GM19438 (cell line): ENCODE measurements at regions not wholly inside any gene's neighbourhood (a gene's known extent, or its start where the extent isn't known, plus 50 kb on each side); places are given as distances from the start of the nearest gene placed in this dataset.

ENCODE experiments used
- ATAC-seq: cut with Tn5 transposase; IDR thresholded peaks from one replicate; pipeline ENCODE4 v1.9.1; 2021; ENCODE audit warnings: low read depth; ENCODE audit not compliant: unreplicated experiment

GRCh38 chr5:167226386-167226785 is 1065.1 kb upstream of the WWC1 start:
- no peak for ATAC-seq

DNA sequence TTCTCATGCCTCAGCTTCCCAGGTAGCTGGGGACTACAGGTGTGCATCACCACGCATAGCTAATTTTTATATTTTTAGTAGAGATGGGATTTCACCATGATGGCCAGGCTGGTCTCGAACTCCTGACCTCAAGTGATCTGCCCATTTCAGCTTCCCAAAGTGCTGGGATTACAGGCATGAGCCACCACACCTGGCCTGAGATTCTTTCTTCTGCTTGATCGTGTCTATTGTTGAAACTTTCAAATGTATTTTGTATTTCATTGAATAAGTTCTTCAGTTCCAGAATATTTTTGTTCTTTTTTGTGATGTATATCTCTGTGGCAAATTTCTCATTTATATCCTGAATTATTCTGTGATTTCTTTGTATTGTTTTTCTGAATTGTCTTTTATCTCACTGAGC is 1063.3 kb upstream of the WWC1 start:
- no peak for ATAC-seq

DNA sequence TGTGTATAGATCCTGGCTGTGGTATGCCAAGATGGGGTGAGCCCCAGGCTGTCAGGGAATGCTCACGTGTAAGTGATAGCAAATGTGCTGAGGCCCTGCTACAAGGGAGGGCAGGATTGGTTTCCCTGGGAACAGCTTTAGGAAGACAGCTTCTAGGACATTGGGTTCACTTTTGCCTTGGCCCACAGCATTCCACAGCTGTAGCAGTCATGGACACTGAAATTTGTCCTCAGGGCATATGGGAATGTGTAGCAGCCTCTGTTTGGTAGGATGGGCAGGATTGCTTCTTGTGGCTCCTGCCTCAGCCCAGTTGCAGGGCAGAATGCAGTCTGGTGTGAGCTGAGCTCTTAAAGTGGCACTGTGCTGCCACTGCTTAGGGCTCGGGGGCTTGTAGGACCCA is 1061.7 kb upstream of the WWC1 start:
- no peak for ATAC-seq

DNA sequence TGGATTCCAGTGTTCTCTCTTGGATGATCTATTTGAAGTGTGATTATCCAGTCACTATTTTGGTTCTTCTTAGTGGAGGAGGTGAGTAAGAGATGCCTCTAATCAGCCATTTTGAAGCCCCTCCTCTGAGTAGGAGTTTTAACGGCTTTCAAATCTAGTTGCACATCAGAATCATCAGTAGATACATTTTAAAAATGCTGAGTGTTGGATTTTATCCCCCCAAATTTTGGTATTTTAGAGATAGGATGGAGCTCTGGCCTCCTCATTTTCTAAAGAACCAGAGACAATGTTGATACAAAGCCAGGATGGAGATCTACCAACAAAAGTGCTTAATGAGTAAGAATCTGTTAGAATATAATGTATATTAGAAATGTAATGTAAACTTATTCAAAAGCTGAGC is 1061.0 kb upstream of the WWC1 start:
- ATAC-seq, result no peak

GRCh38 chr5:167232675-167233311 is 1058.7 kb upstream of the WWC1 start:
- ATAC-seq, result no peak

- no peak for ATAC-seq
Observed at GRCh38 chr5:167233507-167234220, 1057.8 kb upstream of the WWC1 start.

DNA sequence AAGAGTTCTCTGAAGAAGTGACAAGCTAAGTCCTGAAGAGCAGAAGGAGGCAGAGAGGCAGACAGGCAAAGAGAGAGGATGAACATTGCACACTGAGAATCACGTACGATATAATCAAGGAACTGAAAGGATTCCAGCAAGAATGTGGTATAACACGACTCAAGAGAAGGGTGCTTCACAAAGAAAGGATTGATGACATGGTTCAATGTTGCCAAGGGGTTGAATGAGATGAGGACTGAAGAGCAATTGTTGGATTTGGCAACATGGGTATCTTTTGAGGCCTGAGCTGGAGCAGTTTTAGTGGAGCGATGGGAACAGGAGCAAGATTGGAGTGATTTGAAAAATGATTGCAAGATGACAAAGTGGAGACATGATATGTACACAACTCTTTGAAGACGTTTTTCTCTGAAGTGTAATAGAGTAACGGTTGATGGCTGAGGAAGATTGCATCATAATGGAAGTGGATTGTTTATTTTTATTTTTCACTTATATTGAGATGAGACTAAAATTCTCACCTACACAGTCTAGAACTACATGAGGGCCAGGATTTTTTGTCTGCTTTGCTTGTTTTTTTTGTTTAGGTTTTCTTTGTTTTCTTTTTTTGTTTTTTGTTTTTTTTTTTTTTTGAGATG is 1049.9 kb upstream of the WWC1 start:
- ATAC-seq, result no peak

- ATAC-seq, result no peak
Observed at GRCh38 chr5:167242701-167243100, 1048.7 kb upstream of the WWC1 start.

GRCh38 chr5:167243463-167243862 is 1048.0 kb upstream of the WWC1 start:
- no peak for ATAC-seq

DNA sequence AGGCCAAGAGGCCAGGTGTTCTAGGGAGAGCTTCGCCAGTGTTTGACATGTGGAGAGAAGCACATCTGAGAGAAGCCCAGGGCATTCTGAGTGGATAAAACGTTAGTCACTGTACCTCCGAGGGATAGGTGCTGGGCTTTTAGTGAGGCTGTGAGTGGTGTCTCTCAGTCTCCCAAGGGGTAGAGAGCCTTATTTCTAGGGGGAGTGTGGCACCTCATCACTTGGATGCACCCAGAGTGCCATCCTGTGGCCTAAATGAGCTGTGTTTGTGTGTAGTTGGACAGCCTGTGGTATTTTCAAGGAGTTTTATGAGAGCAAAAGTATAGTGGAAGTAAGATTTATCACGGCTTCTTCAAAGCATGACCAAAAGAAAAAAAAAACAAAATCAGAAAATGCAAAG is 1046.9 kb upstream of the WWC1 start:
- ATAC-seq, result no peak

DNA sequence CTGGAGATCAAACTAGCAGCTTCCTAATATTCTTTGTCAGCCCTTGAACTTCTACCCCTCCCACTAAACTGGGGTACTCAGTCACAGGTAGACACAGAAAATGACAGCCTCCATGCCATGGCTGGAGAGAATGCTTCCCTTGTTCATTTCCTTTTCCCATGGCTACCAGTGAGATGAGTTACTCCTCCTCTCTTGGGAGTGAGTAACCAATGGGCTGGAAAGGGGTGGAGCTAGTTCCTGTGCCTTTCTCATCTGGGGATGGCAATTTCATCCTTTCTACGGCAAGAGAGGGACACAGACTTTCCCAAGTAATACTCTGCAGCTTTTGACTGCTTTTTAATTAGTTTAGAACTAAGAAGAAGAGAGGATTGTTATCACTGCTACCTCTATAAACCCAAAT is 1045.6 kb upstream of the WWC1 start:
- no peak for ATAC-seq

GRCh38 chr5:167247816-167248215 is 1043.6 kb upstream of the WWC1 start:
- ATAC-seq, result no peak

- no peak for ATAC-seq
Observed at GRCh38 chr5:167248257-167248656, 1043.2 kb upstream of the WWC1 start.

DNA sequence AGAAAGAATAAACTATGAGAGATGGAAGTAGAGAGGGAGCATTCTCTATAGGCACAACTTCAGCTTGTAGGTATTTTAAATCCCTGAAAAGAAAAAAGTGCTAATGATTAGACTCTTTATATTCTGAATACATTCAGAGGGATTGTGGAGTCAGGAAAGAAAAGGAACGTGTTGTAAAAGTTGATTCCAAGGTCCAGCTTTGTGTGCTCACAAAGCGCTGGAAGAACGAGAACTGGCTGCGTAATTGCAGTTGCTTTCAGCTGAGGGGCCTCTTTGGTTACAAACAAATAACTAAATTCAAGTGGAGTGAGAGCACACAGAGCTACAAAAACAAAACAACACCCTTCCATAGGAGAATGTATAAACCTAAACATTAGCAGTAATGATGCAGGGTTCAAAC is 1040.4 kb upstream of the WWC1 start:
- no peak for ATAC-seq

DNA sequence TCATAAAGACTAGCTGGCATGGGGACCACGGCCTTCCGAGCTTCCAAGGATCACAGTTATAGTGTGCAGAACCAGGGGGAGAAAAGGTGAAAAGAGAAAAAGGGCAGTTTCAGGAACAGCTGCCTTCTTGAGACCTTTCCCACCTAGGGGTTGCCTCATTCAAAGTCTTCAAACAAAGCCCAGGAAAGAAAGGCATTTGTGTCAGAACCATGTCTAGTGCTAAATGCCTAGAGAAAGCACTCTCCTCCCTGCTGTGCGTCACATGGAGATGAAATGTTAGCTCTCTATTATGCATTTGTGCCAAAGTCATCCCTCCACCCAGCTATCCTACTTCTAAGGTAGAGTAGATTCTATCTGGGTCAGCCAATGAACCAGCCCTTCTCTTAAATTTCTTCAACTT is 1037.3 kb upstream of the WWC1 start:
- ATAC-seq, result no peak

DNA sequence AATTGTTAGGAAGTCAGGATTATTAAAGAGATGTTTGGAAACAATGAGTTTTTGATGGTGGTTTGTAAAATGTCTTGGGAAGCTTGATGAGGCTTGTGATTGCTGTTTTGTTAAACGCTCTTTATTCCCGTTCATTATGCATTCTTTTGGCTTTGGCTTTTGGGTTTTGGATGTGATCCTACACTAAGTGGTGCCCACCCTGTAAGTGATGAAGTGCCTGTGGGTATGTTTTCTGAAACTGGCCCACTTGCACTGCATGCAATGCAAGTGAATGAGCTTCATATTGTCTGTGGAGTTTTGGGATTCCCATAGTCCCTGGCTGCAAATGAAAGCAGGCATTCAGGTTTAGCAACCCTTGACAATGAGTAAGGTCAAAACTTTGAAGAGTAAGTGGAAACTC is 1035.5 kb upstream of the WWC1 start:
- ATAC-seq, result no peak

- no peak for ATAC-seq
Observed at GRCh38 chr5:167259806-167260205, 1031.6 kb upstream of the WWC1 start.

GRCh38 chr5:167261309-167262100 is 1029.9 kb upstream of the WWC1 start:
- no peak for ATAC-seq

GRCh38 chr5:167263185-167263584 is 1028.3 kb upstream of the WWC1 start:
- no peak for ATAC-seq

DNA sequence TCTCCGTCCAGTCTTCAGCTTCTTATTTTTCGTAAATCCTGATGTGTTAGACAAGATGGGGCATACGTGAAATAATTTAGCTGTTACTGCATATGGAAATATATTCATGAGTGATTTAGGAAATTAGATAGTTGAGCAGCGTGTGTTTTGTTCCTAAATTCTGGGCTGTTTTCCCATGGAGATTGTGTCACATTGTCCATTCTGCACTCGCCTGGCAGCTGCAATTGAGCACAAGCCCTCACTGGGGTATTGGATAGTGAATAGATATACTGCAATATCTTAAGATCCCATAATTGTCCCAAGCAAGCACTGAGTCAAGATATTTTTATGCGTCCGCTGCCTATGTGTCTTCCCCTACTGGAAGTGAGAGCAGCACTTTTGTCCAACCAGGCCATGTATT is 1027.1 kb upstream of the WWC1 start:
- no peak for ATAC-seq

- no peak for ATAC-seq
Observed at GRCh38 chr5:167268337-167268736, 1023.1 kb upstream of the WWC1 start.
